ENCODE measurements at regions not wholly inside any gene's neighbourhood (a gene's known extent, or its start where the extent isn't known, plus 50 kb on each side); places are given as distances from the start of the nearest gene placed in this dataset.

- Histone ChIP-seq H3K36me3 (no peaks in the 10 kb centered on the region), H3K27ac (no peak overlapping the region), H3K27me3 (no peaks in the 10 kb centered on the region), H3K4me1 (no peaks in the 10 kb centered on the region), H3K4me3 (no peak overlapping the region), H3K9me3 (no peaks in the 10 kb centered on the region)
- no peak for DNase-seq (ENCODE audit: low spot score)
- no peak for TF ChIP-seq CTCF (IDR thresholded peaks at IDR 0.05)
These were observed 286.6 kb upstream of the JAG1 start for GRCh38 chr20:10960416-10960815.

GRCh38 chr20:10961651-10962288, 288.0 kb upstream of the JAG1 start:
- H3K9me3 ChIP-seq = no peaks in the 10 kb centered on the region
- H3K27me3 ChIP-seq = no peaks in the 10 kb centered on the region
- H3K4me3 ChIP-seq = no peak overlapping the region
- no peaks in the 10 kb centered on the region for H3K4me1 ChIP-seq
- DNase-seq (ENCODE audit: low spot score) = no peak
- no peaks in the 10 kb centered on the region for H3K36me3 ChIP-seq
- no peak overlapping the region for H3K27ac ChIP-seq
- TF ChIP-seq CTCF (IDR thresholded peaks at IDR 0.05) = no peak

- no peak for TF ChIP-seq CTCF (IDR thresholded peaks at IDR 0.05)
- no peaks in the 10 kb centered on the region for H3K4me1 ChIP-seq
- no peaks in the 10 kb centered on the region for H3K36me3 ChIP-seq
- no peaks in the 10 kb centered on the region for H3K9me3 ChIP-seq
- H3K27me3 ChIP-seq = no peaks in the 10 kb centered on the region
- H3K4me3 ChIP-seq = no peak overlapping the region
- DNase-seq (ENCODE audit: low spot score) = no peak
- H3K27ac ChIP-seq = no peak overlapping the region
These were observed 289.1 kb upstream of the JAG1 start for GRCh38 chr20:10962937-10963336.

- H3K4me1 ChIP-seq = no peaks in the 10 kb centered on the region
- no peaks in the 10 kb centered on the region for H3K27me3 ChIP-seq
- DNase-seq (ENCODE audit: low spot score) = no peak
- no peak for TF ChIP-seq CTCF (IDR thresholded peaks at IDR 0.05)
- no peak overlapping the region for H3K4me3 ChIP-seq
- no peaks in the 10 kb centered on the region for H3K9me3 ChIP-seq
- H3K36me3 ChIP-seq = no peaks in the 10 kb centered on the region
- H3K27ac ChIP-seq = peak overlapping the region in 1 of 2 donors; percentile 11
These were observed 290.0 kb upstream of the JAG1 start for GRCh38 chr20:10963717-10964266.

- H3K27ac ChIP-seq = no peak overlapping the region
- no peaks in the 10 kb centered on the region for H3K9me3 ChIP-seq
- H3K4me3 ChIP-seq = no peak overlapping the region
- H3K36me3 ChIP-seq = no peaks in the 10 kb centered on the region
- no peak for DNase-seq (ENCODE audit: low spot score)
- H3K27me3 ChIP-seq = no peaks in the 10 kb centered on the region
- H3K4me1 ChIP-seq = no peaks in the 10 kb centered on the region
- TF ChIP-seq CTCF (IDR thresholded peaks at IDR 0.05) = no peak
These were observed 292.2 kb upstream of the JAG1 start for GRCh38 chr20:10965936-10966470.

GRCh38 chr20:10970109-10970508, 296.3 kb upstream of the JAG1 start:
- Histone ChIP-seq H3K27me3 (no peaks in the 10 kb centered on the region), H3K4me1 (no peaks in the 10 kb centered on the region), H3K27ac (no peak overlapping the region), H3K9me3 (no peaks in the 10 kb centered on the region), H3K36me3 (no peaks in the 10 kb centered on the region), H3K4me3 (no peak overlapping the region)
- no peak for TF ChIP-seq CTCF (IDR thresholded peaks at IDR 0.05)
- no peak for DNase-seq (ENCODE audit: low spot score)

Data from right atrium auricular region (tissue), 2 donors.